Lower lobe of right lung (tissue), 2 donors: ENCODE measurements at regions not wholly inside any gene's neighbourhood (a gene's known extent, or its start where the extent isn't known, plus 50 kb on each side); places are given as distances from the start of the nearest gene placed in this dataset.

Experiments
- ATAC-seq, 2 donors: fragments of 200-7000 bp; cut with Tn5 transposase; one replicate each; pipeline ENCODE4 v1.9.1; 2020 to 2022; ENCODE audit warnings: mild to moderate bottlenecking in 2 of 2, moderate library complexity in 2 of 2
- DNase-seq: peaks from one replicate; pipeline ENCODE4 v3.0.0-alpha.2; 2020
- H3K27ac ChIP-seq: fragments of 200-600 bp; one replicate; pipeline ENCODE4 v1.8.0; 2022
- H3K27me3 ChIP-seq: fragments of 200-600 bp; one replicate; pipeline ENCODE4 v1.8.0; 2022; ENCODE audit warnings: low read depth
- H3K36me3 ChIP-seq: fragments of 200-600 bp; one replicate; pipeline ENCODE4 v1.8.0; 2022; ENCODE audit warnings: mild to moderate bottlenecking
- H3K4me1 ChIP-seq: fragments of 200-600 bp; one replicate; pipeline ENCODE4 v1.8.0; 2022
- H3K4me3 ChIP-seq: fragments of 200-600 bp; one replicate; pipeline ENCODE4 v1.8.0; 2022; ENCODE audit warnings: mild to moderate bottlenecking
- H3K9me3 ChIP-seq: fragments of 200-600 bp; one replicate; pipeline ENCODE4 v1.8.0; 2022
- CTCF ChIP-seq: fragments of 200-600 bp; IDR thresholded peaks from one replicate; pipeline ENCODE4 v1.8.0; 2022; ENCODE audit warnings: antibody characterized with exemption, mild to moderate bottlenecking
- intact Hi-C: fragments of 100-400 bp; cut with DNase I; formaldehyde crosslinking; loops from one replicate; pipeline ENCODE4 v1.11.0; 2022
- donor health status: DM: no; HTN: yes; CAD: no; lungs with severe emphysema.

GRCh38 chr20:12955611-12956010, 53.2 kb upstream of the SPTLC3 start:
- no peaks in the 10 kb centered on the region for H3K4me1 ChIP-seq
- H3K27ac ChIP-seq: no peak overlapping the region
- H3K4me3 ChIP-seq: no peak overlapping the region
- no peaks in the 10 kb centered on the region for H3K36me3 ChIP-seq
- ATAC-seq (no peak), DNase-seq (no peak)
- intact Hi-C loops: no loop called here
- H3K27me3 ChIP-seq: no peaks in the 10 kb centered on the region
- TF ChIP-seq CTCF: no peak
- H3K9me3 ChIP-seq: no peaks in the 10 kb centered on the region

- intact Hi-C loops: no loop called here
- Histone ChIP-seq H3K36me3 (no peaks in the 10 kb centered on the region), H3K4me1 (no peaks in the 10 kb centered on the region), H3K9me3 (no peaks in the 10 kb centered on the region), H3K4me3 (no peak overlapping the region), H3K27ac (no peak overlapping the region), H3K27me3 (no peaks in the 10 kb centered on the region)
- DNase-seq: no peak
- TF ChIP-seq CTCF: no peak
- ATAC-seq: no peak
Measured at GRCh38 chr20:12956303-12956702, 52.5 kb upstream of the SPTLC3 start.

- intact Hi-C loops: no loop called here
- no peaks in the 10 kb centered on the region for H3K27me3 ChIP-seq
Measured at GRCh38 chr20:12957968-12958367, 50.8 kb upstream of the SPTLC3 start.

More at GRCh38 chr20:12957968-12958367, 50.8 kb upstream of the SPTLC3 start:
- no peak for TF ChIP-seq CTCF
- Histone ChIP-seq H3K36me3 (no peaks in the 10 kb centered on the region), H3K4me1 (no peaks in the 10 kb centered on the region), H3K27ac (no peak overlapping the region), H3K4me3 (no peak overlapping the region), H3K9me3 (no peaks in the 10 kb centered on the region)
- DNase-seq (no peak), ATAC-seq (no peak)
